ENCODE measurements at regions not wholly inside any gene's neighbourhood (a gene's known extent, or its start where the extent isn't known, plus 50 kb on each side); places are given as distances from the start of the nearest gene placed in this dataset.
"Not testable (repeated sequence)": the region's sequence is repeated elsewhere in the genome, so short reads cannot be mapped to it uniquely, and the experiment has no call there.

DNA sequence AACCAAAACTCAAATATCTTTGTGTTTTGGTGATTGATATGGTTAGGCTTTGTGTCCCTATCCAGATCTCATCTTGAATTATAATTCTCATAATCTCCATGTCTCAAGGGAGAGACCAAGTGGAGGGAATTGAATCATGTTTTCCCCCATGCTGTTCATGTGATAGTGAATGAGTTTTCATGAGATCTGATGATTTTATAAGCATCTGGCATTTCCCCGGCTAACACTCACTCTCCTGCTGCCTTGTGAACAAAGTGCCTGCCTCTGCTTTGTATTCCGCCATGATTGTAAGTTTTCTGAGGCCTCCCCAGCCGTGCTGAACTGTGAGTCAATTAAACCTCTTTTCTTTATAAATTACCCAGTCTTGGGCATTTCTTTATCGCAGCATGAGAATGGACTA, 419.5 kb downstream of the SH2D4B start:
- no peak for DNase-seq

DNA sequence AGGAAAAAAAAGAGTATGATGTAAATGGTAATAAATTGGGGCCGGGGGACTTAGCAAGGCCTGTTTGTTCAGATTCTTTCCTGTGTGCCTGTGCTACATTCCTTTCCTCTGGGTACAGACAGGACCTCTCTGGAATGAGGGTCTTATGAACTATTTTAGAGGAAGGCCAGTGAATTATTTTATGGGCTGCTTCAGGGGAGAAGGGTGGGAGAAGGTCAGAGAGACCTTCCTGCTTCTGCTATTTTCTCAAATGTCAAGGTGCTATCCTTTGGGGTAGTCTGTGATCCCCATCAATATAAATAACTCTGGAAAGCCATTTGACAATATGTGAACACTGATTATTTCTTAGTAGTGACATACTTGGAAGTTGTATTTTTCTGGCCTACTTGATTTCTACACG, 426.5 kb downstream of the SH2D4B start:
- no peak for DNase-seq

DNA sequence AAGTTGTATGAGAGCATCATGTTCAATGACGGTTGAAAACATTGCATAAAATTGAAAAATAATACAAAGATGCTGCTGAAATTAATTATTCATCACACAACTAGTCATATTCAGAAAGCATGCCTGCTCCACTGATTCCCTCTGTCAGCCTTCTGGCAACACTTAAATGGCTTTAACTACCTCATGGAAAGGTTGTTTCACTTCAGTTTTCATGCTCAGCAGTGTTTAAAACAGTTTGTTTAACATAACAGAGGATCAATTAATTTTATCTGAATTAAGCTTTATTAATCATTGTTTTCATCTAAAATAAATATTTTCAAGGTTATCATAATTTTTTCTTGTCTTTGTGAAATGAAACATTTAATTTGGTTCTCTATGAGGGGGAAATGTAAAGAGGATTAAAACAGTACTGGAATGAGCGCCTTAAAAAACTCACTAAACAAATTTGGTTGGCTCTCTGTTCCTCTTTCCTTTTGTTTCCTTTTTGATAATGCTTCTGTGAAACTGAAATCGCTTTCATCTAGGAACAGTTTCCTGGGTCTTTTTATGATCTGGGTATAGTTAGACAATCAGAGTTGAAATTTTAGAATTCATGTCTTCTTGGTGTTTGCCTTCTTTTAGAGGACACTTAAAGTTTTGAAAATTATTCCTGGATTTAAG, 427.4 kb downstream of the SH2D4B start:
- no peak for DNase-seq

DNA sequence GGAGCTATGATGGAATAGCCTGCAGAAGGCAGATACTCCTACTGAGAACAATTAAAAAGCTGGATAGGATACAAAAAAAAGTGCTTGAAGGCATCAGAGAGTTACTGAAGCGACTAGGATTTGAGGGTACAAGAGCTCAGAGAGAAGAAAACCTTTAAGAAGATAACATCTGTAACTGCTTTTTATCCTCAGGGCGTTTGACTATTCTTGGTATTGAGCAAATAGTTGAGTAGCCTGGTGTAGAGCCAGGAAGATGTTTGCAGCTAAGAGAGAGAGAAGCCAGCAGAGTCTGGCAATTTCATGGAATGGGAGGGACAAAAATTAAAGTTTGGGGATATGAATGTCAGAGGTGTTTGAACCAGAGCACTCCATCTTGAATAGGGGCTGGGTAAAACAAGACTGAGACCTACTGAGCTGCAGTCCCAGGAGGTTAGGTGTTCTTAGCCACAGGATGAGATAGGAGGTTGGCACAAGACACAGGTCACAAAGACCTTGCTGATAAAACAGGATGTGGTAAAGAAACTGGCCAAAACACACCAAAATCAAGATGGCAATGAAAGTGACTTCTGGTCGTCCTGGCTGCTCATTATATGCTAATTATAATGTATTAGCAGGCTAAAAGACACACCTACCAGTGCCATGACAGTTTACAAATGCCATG, 428.8 kb downstream of the SH2D4B start:
- DNase-seq, result no peak

DNA sequence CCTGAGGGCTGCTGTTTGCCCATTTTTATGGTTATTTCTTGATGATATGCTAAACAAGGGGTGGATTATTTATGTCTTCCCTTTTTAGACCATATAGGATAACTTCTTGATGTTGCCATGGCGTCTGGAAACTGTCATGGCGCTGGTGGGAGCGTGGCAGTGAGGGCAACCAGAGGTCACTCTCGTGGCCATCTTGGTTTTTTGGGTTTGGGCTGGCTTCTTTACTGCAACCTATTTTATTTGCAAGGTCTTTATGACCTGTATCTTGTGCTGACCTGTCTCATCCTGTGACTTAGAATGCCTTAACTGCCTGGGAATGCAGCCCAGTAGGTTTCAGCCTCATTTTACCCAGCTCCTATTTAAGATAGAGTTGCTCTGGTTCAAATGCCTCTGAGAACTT, 429.7 kb downstream of the SH2D4B start:
- DNase-seq, result not testable (repeated sequence)

DNA sequence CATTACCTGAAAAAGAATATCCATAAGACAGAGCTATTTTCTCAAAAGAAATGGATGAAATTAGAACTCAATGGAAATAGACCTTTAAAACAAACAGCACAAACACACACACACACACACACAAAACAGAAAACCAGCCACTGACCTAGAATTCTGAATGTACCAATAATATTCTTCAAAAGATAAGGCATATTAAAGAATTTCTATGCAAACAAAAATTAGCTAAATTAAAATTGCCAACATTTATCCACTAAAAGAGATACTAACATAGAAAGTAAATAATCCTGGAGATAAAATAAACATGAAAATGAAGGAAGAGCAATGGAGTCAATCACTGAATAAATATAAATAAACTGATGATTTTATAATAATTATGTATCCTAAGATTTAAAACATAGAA, 431.2 kb downstream of the SH2D4B start:
- DNase-seq, result no peak

DNA sequence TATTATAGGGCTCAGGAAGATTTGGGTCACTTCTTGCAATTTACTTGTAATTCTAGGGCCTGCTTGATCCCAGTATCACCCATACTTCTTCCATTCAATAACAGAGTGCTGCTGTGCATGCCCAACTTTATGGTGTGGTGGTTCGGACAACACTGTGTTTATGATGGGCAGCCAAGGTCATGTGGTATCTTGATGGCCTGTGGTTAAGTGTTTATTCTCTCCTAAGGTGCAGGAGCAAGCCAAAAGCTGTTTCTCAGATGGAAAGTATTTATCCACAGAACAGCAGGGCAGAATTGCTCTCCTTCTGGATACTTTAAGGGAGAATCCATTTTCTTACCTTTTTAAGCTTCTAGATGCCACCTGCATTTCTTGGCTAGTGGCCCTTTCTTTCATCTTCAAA, 433.8 kb downstream of the SH2D4B start:
- no peak for DNase-seq

DNA sequence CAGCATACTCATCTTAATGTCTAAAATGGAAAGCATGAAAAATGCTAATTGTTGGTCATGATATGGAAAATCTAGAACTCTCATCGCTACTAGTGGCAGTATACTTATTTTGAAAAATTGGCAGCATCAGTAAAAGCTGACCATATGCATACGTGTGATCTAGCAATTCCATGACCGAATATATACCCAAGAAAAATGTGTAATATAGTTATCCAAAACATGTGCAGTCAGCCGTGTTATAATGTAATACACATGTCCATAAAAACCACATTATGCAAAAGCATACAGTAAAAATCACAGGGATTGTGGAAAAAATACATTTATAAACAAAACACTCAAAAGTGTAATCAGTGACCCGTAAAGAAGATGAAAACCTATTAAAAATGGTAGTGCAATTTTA, 439.0 kb downstream of the SH2D4B start:
- no peak for DNase-seq

DNA sequence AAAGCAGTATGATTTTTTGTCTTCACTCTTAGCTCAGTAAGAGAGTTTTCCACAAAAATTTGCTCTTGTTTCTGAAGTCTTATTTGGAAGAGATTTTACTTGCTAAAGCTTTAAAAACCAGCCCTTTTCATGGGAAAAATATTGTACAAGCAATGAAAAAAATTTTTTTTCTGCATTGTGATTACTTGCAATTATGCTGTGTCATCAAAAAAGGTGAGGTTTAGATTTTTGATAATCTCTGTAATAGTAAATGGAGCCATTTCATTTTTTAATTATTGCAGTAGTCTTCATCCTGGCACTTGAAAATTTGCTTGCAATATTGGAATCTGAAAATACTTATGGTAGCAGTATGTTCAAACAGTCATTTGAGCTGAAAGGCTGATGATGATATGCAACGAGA, 447.4 kb downstream of the SH2D4B start:
- DNase-seq, result no peak

DNA sequence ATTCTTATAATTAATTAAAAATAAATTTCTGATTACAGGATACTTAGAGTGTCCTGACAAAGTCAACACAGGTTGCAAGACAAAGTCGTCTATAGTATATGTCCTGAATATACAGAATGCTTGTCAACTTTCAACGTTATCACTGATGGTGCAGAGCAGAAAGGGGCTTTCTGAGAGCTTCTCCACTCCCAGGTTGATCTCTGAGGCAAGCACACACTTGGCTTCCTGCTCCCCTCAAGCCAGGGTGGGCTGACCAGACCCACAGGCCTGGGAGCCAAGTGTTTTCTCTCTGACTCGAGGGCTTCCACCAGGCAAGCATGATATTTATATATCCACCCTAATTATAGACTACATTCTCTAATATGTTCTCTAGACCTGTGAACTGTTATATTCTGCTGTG, 448.9 kb downstream of the SH2D4B start:
- no peak for DNase-seq

DNA sequence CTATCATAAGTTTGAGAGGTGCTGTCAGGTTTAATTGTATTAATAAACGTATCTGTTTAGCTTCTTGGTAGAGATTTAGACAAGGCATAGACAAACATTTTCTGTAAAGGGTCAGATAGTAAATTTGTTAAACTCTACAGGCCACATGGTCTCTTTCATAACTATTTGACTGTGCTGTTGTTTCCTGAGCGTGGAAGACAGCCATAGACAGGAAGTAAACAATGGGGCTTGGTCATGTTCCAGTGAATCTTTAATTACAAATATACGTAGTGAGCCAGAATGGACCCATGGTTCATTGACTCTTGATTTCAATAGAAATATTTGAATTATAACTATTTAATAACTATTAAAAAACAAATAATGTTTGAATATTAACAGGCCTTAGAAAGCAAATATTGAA, 451.1 kb downstream of the SH2D4B start:
- DNase-seq, result no peak

DNA sequence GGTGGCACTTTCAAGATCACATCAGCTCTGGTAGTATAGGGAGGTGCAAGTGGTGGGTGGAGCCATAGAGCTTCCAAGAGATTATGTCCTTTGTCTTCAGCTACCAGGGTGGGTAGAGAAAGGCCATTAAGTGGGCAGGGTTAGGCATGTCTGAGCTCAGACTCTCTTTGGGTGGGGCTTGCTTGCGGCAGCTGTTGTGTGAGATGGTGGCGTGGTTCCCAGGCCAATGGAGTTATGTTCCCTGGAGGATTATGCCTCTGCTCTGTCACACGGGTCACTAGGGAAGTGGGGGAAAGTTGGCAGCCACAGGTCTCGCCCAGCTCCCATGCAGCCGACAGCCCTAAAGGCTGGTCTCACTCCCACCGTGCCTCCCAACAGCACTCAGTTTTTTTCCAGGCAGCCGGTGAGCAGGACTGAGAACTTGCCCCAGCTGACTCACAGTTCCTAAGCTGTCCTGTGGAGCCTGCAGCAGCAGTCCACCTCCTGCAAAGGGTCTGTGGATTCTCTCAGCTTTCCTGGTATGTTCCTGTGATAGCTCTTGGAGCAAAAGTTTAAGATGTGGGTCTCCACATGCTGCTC, 459.0 kb downstream of the SH2D4B start:
- no peak for DNase-seq

DNA sequence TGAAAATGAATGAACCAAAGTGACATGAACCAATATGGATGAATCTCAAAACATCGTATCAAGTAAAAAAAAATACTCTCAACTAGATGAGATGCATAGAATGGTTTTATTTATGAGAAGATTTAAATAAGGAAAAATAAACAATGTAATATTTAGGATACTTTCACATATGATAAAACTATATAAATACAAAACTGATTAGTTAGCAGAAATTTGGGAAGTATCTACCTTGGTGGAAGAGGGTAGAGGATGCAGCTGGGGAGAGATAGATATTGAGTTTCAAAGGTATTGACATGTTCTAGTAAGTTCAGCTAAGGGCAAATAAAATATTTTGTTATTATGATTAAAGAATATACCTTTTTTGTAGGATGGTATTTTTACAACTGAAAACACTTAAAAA, 463.1 kb downstream of the SH2D4B start:
- no peak for DNase-seq

DNA sequence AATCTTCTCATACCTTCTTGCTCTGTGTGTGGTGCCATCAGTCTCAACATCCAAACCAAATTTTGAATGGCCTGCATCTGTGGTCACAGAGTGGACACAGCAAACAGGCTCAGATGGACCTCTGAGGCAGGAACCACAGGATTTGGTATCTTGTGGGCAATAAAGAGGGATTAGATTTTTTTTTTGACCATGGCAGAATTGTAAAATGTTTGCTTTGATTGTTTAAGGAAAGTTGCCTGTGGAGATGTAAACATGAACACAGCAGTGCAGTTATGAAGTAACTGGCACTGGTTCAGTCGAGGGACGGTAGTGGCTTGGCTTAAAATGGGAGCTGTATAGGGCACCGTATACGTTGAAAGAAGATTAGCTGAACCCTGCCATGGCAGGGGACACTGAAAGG, 464.7 kb downstream of the SH2D4B start:
- no peak for DNase-seq

DNA sequence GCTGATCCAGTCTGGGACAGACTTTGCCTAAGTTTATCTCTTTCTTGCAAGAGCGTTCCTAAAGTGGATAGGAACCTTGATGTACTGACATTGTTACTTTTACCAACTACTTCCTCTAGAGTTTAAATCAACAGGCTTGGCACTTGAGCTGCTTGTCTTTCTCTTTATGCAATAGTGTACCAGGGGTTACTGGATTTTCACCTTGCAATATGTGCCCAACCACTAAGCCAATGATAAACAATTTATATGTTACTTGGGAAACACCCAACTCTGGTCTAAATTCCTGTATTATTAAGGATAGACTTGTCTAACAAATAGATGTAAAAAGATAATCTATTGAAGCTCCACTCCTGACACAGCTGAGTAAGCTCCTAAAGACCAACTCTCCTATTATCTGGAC, 470.2 kb downstream of the SH2D4B start:
- no peak for DNase-seq

DNA sequence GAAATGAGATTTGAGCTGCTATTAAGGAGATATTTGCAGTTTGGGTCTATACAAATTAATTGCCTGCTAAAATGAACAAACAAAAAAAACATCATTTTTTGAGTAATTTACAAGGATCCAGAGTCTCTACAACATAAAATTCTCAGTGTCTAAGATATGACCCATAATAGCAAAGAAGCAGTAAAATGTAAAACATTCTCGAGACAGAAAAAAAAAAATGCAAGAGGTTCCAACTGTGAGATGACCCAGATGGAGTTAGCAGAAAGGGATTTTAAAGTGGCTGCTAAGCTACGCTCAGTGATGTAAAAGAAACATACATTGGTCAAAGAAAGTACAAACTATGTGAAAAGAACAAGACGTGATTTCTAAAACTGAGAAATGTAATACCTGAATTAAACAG, 471.0 kb downstream of the SH2D4B start:
- DNase-seq, result no peak

DNA sequence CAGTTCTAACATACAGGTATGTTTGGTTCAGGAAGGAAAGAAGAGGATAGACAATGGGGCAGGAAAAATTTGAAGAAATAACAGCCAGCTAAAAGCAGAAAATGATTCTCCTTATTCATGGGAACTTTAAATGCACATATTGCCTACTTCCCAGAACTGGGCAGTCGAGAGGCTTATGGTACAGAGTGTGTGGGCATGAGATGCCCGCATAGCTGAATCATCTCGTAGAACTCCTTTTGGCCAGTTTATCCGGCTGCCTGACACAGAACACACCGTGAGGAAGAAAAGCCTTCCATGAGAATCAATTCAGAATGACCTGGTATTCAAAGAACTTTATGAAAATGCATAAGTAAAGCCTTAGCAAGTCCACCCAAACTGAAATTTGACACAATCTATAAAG, 471.6 kb downstream of the SH2D4B start:
- no peak for DNase-seq

DNA sequence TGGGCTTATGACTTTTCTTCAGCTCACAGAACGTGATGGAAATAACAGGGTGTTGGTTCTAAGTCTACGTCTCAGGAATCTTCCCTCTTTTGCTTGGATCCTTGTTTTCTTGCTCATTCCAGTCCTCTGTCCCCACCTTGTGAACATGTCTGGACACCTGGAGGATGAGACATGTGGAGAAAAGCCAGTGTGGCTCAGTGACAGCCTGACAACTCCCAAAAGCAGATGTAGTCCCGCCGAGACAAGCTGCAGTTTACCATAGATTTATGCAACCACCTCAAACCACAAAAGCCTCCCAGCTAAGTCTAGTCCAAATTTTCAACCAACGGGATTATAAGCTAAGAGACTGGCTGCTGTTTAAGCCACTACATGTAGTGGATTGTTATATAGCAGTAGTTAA, 476.1 kb downstream of the SH2D4B start:
- DNase-seq, result no peak

DNA sequence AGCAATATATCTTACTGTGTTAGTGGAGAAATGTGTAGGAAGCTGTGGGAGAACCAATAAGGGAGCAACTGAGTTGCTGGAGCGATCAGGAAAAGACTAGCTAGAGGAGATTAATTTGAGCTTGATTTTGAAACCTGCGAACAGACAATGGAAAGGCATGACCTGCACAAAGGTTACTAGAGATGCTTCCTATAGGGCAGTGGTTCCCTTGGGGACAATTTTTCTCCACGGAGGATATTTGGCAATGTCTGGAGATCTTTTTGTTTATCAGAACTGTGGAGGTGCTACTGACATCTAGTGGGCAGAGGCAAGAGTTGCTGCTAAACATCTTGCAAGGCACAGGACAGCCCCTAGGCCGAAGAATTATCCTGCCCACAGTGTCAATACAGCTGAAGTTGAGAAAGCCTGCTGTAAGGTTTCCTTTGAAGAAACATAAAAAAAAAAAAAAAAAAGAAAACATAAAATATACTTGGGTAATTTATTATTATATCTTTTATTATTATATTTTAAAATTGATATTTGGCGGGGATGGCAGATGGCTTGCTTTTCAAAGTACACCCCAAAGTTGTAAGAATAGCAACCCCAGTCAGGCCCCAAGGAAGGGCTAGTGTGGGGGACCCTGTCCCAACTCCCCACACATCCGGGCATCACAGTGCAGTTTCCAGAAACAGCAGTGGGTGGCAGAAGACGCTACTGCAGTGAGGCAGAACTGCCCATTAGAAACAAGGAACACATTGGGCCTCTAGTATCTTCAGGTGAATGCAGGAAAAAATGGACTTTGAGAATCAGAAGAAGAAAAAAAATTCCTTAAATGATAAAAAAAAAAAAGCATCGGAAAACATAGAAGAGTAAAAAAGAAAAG, 481.6 kb downstream of the SH2D4B start:
- peak in 1 of 2 donors; percentile 2 for DNase-seq

DNA sequence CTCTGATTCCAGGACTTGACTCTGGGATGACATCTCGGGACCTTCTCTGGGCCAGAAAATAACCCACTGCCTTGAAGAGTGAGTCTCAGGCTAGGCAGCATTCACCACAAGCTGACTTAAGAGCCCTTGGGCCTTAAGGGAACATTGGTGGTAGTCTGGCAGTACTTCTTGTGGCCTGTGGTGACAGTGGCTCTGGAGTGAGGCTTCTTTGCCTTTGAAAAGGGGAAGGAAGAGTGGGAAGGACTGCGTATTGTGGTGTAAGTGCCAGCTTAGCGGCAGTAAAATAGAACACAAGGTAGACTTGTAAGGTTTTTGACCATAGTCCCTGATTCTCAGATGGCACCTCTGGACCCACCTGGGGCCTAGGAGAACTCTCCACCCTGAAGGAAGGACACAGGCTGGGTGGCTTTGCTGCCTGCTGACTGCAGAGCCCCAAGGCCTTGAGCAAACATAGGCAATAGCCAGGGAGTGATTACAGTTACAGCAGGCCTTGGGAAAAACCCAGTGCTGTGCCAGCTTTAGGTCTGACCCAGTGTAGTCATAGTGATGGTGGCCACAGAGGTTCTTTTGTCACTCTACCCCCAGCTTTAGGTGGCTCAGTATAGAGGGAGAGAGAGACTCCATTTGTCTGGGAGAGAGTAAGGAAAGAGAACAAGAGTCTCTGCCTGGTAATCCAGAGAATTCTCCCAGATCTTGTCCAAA, 483.9 kb downstream of the SH2D4B start:
- no peak for DNase-seq

DNA sequence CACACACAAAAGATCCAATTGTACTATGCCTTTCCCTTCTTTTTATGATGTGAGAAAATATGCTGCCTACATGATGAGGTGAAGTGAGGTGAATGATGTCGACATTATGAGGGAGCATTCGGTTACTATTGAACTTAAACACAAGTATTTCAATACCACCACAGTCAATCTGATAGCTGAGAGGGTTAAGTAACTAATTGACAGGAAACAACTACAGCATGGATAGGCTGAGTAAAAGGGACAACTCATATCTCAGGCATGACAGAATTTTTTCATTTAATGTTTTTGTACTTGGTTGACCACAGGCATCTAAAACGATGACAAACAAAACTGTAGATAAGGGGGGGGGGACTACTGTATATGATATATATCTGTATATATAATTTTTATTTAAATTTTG, 488.9 kb downstream of the SH2D4B start:
- no peak for DNase-seq

DNA sequence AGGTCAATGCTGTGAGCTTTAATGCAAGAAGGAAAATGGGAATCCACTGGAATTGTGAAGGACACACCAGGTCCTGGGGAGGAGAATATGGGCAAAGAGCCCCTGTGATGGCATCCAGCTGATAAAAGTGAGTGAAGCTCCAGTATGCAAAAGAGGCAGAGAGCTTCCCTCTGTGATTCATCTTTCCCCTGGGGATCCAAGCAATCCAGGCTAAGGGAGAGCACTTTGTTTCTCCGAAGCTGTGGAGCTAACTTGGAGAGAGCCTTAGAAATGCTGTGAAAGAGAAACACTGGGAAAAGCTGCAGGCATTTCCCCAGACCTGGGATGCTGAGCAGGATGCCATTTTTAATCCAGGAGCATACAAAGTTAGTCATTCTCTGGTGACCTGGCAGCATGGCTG, 489.5 kb downstream of the SH2D4B start:
- no peak for DNase-seq

DNA sequence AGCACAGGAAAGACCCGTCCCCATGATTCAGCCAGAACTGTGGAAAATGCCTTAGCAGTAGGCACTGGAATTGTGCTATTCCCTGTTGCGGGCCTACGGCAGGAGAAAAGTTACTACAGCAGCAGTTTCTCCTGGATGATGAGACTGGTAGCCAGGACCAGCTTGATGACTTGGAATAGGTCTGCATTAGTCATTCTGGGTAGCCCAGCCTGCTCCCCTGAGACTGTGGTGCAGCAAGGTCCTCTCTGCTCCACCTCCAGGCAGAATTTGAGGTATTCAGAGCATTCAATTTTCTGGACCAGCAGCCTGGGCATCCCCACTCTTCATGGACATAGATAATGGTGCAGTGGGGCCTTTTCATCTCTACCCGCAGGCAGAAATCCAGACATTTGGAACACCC, 490.0 kb downstream of the SH2D4B start:
- DNase-seq, result no peak

Measured in stimulated activated CD4-positive, alpha-beta T cell treated with anti-CD3 and anti-CD28 coated beads, Interleukin-2, amount 100 ng/mL, for 24 hours (primary cell).